ENCODE measurements at regions not wholly inside any gene's neighbourhood (a gene's known extent, or its start where the extent isn't known, plus 50 kb on each side); places are given as distances from the start of the nearest gene placed in this dataset.

DNA sequence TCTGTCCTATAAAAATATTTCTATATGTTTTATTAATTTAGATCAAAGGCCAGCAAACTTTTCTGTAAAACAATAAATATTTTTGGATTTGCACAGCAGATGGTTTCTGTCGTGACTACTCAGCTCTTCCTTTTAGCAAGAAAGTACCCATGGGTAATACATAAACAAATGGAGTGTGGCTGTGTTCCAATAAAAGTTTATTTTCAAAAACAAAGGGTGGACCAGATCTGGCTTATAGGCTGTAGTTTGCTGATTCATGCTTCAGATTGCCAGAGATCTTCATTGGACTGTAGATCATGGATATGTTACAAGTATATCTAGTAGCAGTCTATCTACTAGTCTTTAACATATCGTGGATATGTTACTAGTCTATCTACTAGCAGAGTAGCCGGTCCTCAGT, 590.5 kb downstream of the CSNK1G3 start:
- Histone ChIP-seq H3K36me3 (no peaks in the 10 kb centered on the region), H3K9me3 (no peaks in the 10 kb centered on the region), H3K4me3 (no peak overlapping the region), H3K27me3 (no peaks in the 10 kb centered on the region), H3K4me1 (no peaks in the 10 kb centered on the region), H3K27ac (no peak overlapping the region)
- intact Hi-C loops (cut with DNase I; ENCODE audit: low total_unique reads), result no loop called here
- no peak for TF ChIP-seq POLR2A (IDR thresholded peaks at IDR 0.05)
- TF ChIP-seq, protein P1, sequence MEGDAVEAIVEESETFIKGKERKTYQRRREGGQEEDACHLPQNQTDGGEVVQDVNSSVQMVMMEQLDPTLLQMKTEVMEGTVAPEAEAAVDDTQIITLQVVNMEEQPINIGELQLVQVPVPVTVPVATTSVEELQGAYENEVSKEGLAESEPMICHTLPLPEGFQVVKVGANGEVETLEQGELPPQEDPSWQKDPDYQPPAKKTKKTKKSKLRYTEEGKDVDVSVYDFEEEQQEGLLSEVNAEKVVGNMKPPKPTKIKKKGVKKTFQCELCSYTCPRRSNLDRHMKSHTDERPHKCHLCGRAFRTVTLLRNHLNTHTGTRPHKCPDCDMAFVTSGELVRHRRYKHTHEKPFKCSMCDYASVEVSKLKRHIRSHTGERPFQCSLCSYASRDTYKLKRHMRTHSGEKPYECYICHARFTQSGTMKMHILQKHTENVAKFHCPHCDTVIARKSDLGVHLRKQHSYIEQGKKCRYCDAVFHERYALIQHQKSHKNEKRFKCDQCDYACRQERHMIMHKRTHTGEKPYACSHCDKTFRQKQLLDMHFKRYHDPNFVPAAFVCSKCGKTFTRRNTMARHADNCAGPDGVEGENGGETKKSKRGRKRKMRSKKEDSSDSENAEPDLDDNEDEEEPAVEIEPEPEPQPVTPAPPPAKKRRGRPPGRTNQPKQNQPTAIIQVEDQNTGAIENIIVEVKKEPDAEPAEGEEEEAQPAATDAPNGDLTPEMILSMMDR (IDR thresholded peaks at IDR 0.05), result no peak
- TF ChIP-seq EP300 (IDR thresholded peaks at IDR 0.05), result no peak
- TF ChIP-seq POLR2AphosphoS5 (IDR thresholded peaks at IDR 0.05), result no peak
- WGBS, 5 donors, result 80 to 90% (median 83%) methylated on average over 3 of the region's 3 CpGs
- peak in 1 of 2 donors; percentile 16 for DNase-seq

DNA sequence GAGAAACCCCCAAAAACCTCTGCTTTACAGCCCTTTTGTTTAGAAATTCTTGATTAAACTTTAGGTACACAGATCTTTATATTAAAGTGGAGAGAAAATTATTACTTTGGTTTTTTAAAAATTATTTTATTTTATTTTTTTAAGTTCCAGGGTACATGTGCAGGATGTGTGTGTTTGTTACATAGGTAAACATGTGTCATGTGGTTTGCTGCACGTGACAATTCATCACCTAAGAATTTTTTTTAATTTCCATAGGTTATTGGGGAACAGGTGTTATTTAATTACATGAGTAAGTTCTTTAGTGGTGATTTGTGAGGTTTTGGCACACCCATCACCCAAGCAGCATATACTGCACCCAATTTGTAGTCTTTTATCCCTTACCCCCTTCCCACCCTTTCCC, 581.7 kb downstream of the CSNK1G3 start:
- no peak for DNase-seq
- intact Hi-C loops (cut with DNase I; ENCODE audit: low total_unique reads), result no loop called here
- H3K27ac ChIP-seq, result no peak overlapping the region
- H3K4me3 ChIP-seq, result no peak overlapping the region
- no peaks in the 10 kb centered on the region for H3K36me3 ChIP-seq
- 69 to 93% (median 85%) methylated on average over 1 of the region's 1 CpG for WGBS, 5 donors
- H3K4me1 ChIP-seq, result no peaks in the 10 kb centered on the region
- no peaks in the 10 kb centered on the region for H3K9me3 ChIP-seq
- no peaks in the 10 kb centered on the region for H3K27me3 ChIP-seq
- no peak for TF ChIP-seq POLR2A (IDR thresholded peaks at IDR 0.05)
- TF ChIP-seq POLR2AphosphoS5 (IDR thresholded peaks at IDR 0.05), result no peak
- no peak for TF ChIP-seq EP300 (IDR thresholded peaks at IDR 0.05)
- TF ChIP-seq, protein P1 (IDR thresholded peaks at IDR 0.05), result no peak

DNA sequence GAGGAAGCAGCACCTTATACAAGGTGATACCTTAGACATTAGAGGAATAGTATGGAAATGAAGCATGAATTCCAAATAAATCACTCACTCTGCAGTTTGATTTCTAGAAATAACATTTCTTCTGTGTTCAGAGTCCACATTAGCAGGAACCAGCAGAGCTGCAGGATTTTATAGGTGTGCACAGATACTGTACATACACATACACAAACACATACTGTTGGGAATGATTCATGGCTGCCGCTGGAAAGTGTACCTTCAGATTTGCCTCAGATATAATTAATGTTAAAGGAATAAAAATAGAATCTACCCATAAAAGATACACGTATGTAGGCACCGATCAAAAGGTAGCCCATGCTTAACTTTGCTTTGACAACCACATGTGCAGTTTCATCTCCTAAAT, 578.1 kb downstream of the CSNK1G3 start:
- no peak overlapping the region for H3K27ac ChIP-seq
- intact Hi-C loops (cut with DNase I; ENCODE audit: low total_unique reads), result no loop called here
- H3K27me3 ChIP-seq, result no peaks in the 10 kb centered on the region
- peak in 1 of 2 donors; percentile 23 for DNase-seq
- 35 to 63% (median 43%) methylated on average over 3 of the region's 3 CpGs for WGBS, 5 donors
- H3K4me1 ChIP-seq, result no peaks in the 10 kb centered on the region
- TF ChIP-seq POLR2AphosphoS5 (IDR thresholded peaks at IDR 0.05), result no peak
- TF ChIP-seq EP300 (IDR thresholded peaks at IDR 0.05), result no peak
- no peak for TF ChIP-seq POLR2A (IDR thresholded peaks at IDR 0.05)
- TF ChIP-seq, protein P1 (IDR thresholded peaks at IDR 0.05), result no peak
- no peaks in the 10 kb centered on the region for H3K9me3 ChIP-seq
- no peaks in the 10 kb centered on the region for H3K36me3 ChIP-seq
- H3K4me3 ChIP-seq, result no peak overlapping the region

DNA sequence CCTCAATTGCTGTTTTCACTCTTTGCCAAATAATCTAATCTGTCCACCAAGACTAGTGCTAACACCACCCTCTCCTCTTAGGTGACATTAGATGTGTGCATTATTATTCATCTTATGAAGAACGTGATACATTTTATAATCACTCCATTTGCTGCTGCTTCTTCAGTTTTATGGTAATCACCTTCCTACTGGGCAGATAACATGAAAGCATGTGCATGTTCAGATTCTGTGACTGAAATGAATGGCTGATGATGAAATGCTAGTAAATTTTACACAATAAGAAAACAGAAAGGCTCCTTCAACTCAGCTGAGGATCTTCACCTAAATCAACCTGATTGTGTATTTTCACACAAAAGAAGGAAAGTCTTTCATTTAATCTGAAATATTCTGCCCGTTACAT, 577.6 kb downstream of the CSNK1G3 start:
- DNase-seq, result no peak

More for the DNA sequence above, 577.6 kb downstream of the CSNK1G3 start:
- no peak overlapping the region for H3K27ac ChIP-seq
- WGBS, 5 donors, result 34 to 66% (median 53%) methylated on average over 2 of the region's 2 CpGs
- H3K27me3 ChIP-seq, result no peaks in the 10 kb centered on the region
- H3K36me3 ChIP-seq, result no peaks in the 10 kb centered on the region
- H3K4me3 ChIP-seq, result no peak overlapping the region
- H3K4me1 ChIP-seq, result no peaks in the 10 kb centered on the region
- intact Hi-C loops (cut with DNase I; ENCODE audit: low total_unique reads), result no loop called here
- TF ChIP-seq, protein P1 (IDR thresholded peaks at IDR 0.05), result no peak
- TF ChIP-seq POLR2A (IDR thresholded peaks at IDR 0.05) (no peak), EP300 (IDR thresholded peaks at IDR 0.05) (no peak), POLR2AphosphoS5 (IDR thresholded peaks at IDR 0.05) (no peak)
- no peaks in the 10 kb centered on the region for H3K9me3 ChIP-seq

Measured in stomach (tissue), 8 donors.